ENCODE measurements at regions not wholly inside any gene's neighbourhood (a gene's known extent, or its start where the extent isn't known, plus 50 kb on each side); places are given as distances from the start of the nearest gene placed in this dataset.
"Not testable (repeated sequence)": the region's sequence is repeated elsewhere in the genome, so short reads cannot be mapped to it uniquely, and the experiment has no call there.

GRCh38 chr14:56351861-56352260 is 227.7 kb upstream of the TMEM260 start:
- TF ChIP-seq CTCF (IDR thresholded peaks at IDR 0.05; ENCODE audit: insufficient read depth, low read depth, low read length, missing control alignments) = no peak
- no peak overlapping the region for H3K4me3 ChIP-seq (ENCODE audit: low read length)
- peak; percentile 63 for DNase-seq (ENCODE audit: low read depth)

GRCh38 chr14:56352999-56353398 is 226.6 kb upstream of the TMEM260 start:
- no peak overlapping the region for H3K4me3 ChIP-seq (ENCODE audit: low read length)
- TF ChIP-seq CTCF (IDR thresholded peaks at IDR 0.05; ENCODE audit: insufficient read depth, low read depth, low read length, missing control alignments) = no peak
- no peak for DNase-seq (ENCODE audit: low read depth)

GRCh38 chr14:56357428-56357827 is 222.2 kb upstream of the TMEM260 start:
- H3K4me3 ChIP-seq (ENCODE audit: low read length) = no peak overlapping the region
- TF ChIP-seq CTCF (IDR thresholded peaks at IDR 0.05; ENCODE audit: insufficient read depth, low read depth, low read length, missing control alignments) = no peak
- no peak for DNase-seq (ENCODE audit: low read depth)

- no peak overlapping the region for H3K4me3 ChIP-seq (ENCODE audit: low read length)
- TF ChIP-seq CTCF (IDR thresholded peaks at IDR 0.05; ENCODE audit: insufficient read depth, low read depth, low read length, missing control alignments) = no peak
- DNase-seq (ENCODE audit: low read depth) = no peak
Observed at GRCh38 chr14:56358275-56358674, 221.3 kb upstream of the TMEM260 start.

- no peak for TF ChIP-seq CTCF (IDR thresholded peaks at IDR 0.05; ENCODE audit: insufficient read depth, low read depth, low read length, missing control alignments)
- no peak overlapping the region for H3K4me3 ChIP-seq (ENCODE audit: low read length)
- no peak for DNase-seq (ENCODE audit: low read depth)
Observed at GRCh38 chr14:56358851-56359614, 220.6 kb upstream of the TMEM260 start.

GRCh38 chr14:56365663-56366062 is 213.9 kb upstream of the TMEM260 start:
- DNase-seq (ENCODE audit: low read depth); H3K4me3 ChIP-seq (ENCODE audit: low read length): not testable (repeated sequence)

- no peak for TF ChIP-seq CTCF (IDR thresholded peaks at IDR 0.05; ENCODE audit: insufficient read depth, low read depth, low read length, missing control alignments)
- no peak for DNase-seq (ENCODE audit: low read depth)
- H3K4me3 ChIP-seq (ENCODE audit: low read length) = no peak overlapping the region
Observed at GRCh38 chr14:56367416-56367815, 212.2 kb upstream of the TMEM260 start.

Measured in epithelial cell of esophagus (primary cell).